GM21390 (cell line): ENCODE measurements at regions not wholly inside any gene's neighbourhood (a gene's known extent, or its start where the extent isn't known, plus 50 kb on each side); places are given as distances from the start of the nearest gene placed in this dataset.
"Not testable (repeated sequence)": the region's sequence is repeated elsewhere in the genome, so short reads cannot be mapped to it uniquely, and the experiment has no call there.

Experiments used
- ATAC-seq: cut with Tn5 transposase; IDR thresholded peaks from one replicate; pipeline ENCODE4 v1.9.1; 2021; ENCODE audit not compliant: unreplicated experiment

GRCh38 chr5:82661462-82661861 lies 383.3 kb upstream of the RPS23 start:
- no peak for ATAC-seq

- ATAC-seq: no peak
These were observed 381.0 kb upstream of the RPS23 start for GRCh38 chr5:82659115-82659514.

GRCh38 chr5:82657033-82657699 lies 379.0 kb upstream of the RPS23 start:
- ATAC-seq: no peak

- ATAC-seq: no peak
These were observed 378.2 kb upstream of the RPS23 start for GRCh38 chr5:82656341-82656761.

GRCh38 chr5:82655078-82655477 lies 376.9 kb upstream of the RPS23 start:
- no peak for ATAC-seq

GRCh38 chr5:82649943-82650342 lies 371.8 kb upstream of the RPS23 start:
- no peak for ATAC-seq

GRCh38 chr5:82644766-82645165 lies 366.6 kb upstream of the RPS23 start:
- no peak for ATAC-seq

GRCh38 chr5:82644229-82644628 lies 366.1 kb upstream of the RPS23 start:
- ATAC-seq: no peak

GRCh38 chr5:82642313-82642712 lies 364.2 kb upstream of the RPS23 start:
- ATAC-seq: no peak

GRCh38 chr5:82641331-82642003 lies 363.3 kb upstream of the RPS23 start:
- peak; percentile 70 for ATAC-seq

- ATAC-seq: no peak
These were observed 362.8 kb upstream of the RPS23 start for GRCh38 chr5:82640916-82641315.

GRCh38 chr5:82639393-82640144 lies 361.4 kb upstream of the RPS23 start:
- ATAC-seq: no peak

- ATAC-seq: no peak
These were observed 358.4 kb upstream of the RPS23 start for GRCh38 chr5:82636591-82636990.

GRCh38 chr5:82635561-82636288 lies 357.6 kb upstream of the RPS23 start:
- ATAC-seq: no peak

- ATAC-seq: no peak
These were observed 350.3 kb upstream of the RPS23 start for GRCh38 chr5:82628364-82628910.

GRCh38 chr5:82626905-82627591 lies 348.9 kb upstream of the RPS23 start:
- not testable (repeated sequence) for ATAC-seq

- ATAC-seq: not testable (repeated sequence)
These were observed 347.9 kb upstream of the RPS23 start for GRCh38 chr5:82626012-82626411.

- no peak for ATAC-seq
These were observed 345.9 kb upstream of the RPS23 start for GRCh38 chr5:82624062-82624461.

- ATAC-seq: no peak
These were observed 344.8 kb upstream of the RPS23 start for GRCh38 chr5:82622711-82623514.

- ATAC-seq: no peak
These were observed 344.1 kb upstream of the RPS23 start for GRCh38 chr5:82622205-82622604.
